ENCODE measurements at regions not wholly inside any gene's neighbourhood (a gene's known extent, or its start where the extent isn't known, plus 50 kb on each side); places are given as distances from the start of the nearest gene placed in this dataset.

GRCh38 chr22:49600891-49601431 is 226.7 kb downstream of the BRD1 start:
- DNase-seq = no peak

GRCh38 chr22:49600468-49600867 is 227.2 kb downstream of the BRD1 start:
- no peak for DNase-seq

- DNase-seq = no peak
Observed at GRCh38 chr22:49599691-49600455, 227.8 kb downstream of the BRD1 start.

GRCh38 chr22:49599039-49599438 is 228.6 kb downstream of the BRD1 start:
- DNase-seq = no peak

- DNase-seq = no peak
Observed at GRCh38 chr22:49598338-49598737, 229.3 kb downstream of the BRD1 start.

GRCh38 chr22:49597428-49598039 is 230.1 kb downstream of the BRD1 start:
- no peak for DNase-seq

DNA sequence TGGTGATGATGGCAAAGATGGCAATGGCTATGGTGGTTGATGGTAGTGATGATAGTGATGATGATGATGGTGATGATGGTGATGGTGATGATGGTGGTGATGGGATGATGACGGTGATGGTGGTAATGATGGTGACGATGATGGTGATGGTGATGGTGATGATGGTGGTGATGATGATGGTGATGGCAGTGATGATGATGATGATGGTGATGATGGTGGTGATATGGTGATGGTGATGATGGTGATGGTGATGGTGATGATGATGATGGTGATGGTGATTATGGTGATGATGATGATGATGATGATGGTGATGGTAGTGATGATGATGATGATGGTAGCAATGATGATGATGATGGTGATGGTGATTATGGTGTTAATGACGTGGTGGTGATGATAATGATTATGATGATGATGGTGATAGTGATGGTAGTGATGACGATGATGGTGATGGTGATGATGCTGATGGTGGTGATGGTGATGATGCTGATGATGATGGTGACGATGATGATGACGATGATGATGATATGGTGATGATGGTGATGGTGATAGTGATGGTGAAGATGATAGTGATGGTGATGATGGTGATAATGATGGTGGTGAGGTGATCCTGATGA is 232.1 kb downstream of the BRD1 start:
- DNase-seq = no peak

GRCh38 chr22:49594078-49594477 is 233.6 kb downstream of the BRD1 start:
- no peak for DNase-seq

DNA sequence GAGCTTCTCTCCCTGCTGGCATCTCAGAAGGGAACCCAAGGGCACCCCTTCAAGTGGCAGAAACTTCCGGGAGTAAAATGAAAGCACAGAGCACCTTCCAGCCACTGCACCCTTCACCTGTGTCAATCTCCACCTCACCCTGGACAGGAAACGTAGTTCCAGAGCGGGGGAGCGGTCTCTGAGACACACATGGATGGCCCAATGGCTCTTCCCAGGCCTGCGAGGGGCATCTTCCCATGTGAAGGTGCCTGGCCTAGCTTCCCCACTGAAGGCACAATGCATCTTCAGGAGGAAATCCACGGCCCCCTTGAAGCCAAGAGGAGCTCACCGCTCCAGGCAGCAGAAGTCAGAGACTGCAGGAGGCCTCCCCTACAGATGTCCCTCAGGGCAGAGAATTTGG is 234.2 kb downstream of the BRD1 start:
- no peak for DNase-seq

DNA sequence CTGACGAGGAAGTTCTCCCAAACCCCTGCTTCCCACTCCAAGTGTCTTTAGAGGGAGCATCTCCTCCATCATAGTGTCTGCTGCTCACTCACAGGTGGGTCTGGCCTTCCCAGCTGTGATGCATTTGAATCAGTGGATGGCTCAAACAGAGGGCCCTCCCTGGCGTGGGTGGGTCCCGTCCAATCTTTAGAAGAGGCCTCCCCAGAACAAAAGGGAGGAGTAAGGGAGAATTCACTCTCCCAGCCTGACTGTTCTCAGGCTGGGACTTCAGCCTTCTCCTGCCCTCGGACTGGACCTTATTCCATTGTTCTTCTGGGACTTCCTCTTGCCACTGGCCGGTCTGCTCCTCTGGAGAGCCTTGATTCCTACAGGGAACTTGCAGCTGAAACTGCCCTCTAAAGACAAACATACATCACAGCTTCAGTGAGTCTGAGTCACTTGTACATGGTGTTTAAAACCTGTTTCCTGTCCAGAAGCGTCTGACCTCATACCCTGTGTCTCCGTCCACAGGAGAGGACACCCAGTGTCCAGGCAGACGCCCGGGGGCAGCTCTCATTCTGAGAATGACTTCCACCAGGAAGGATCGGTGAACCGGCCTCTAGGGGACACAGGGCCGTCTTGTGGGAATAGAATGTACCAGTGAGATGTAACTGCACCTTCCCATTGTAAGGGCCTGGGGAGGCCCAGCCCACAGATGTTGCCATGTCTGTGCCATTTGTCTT is 234.7 kb downstream of the BRD1 start:
- DNase-seq = no peak

DNA sequence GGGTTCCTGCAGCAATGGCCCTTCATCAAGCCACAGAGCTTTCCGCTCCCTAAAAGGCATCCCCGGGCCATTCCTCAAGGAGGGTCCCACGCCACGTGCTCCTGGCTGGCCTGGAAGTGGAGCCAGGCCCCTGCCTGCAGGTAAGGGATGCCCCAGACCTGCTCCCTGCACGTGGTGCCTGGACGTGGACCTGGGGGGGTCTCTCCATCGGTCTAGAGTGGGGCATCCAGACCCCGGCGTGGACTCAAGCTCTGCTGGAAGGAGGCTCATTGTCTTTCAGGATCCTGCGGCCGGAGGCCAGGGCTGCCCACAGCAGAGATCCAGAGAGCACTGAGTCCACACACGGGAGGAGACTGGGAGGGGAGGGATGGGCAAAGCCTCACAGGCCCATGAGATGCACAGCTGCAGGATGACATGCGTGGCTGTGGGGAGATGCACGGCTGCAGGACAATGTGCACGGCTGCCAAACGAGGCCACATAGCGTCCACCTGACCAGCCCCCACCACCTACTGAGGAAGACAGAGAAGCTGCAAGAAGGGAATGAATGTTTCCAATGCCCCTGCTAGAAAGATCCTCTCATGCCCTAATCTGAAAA is 236.7 kb downstream of the BRD1 start:
- no peak for DNase-seq

DNA sequence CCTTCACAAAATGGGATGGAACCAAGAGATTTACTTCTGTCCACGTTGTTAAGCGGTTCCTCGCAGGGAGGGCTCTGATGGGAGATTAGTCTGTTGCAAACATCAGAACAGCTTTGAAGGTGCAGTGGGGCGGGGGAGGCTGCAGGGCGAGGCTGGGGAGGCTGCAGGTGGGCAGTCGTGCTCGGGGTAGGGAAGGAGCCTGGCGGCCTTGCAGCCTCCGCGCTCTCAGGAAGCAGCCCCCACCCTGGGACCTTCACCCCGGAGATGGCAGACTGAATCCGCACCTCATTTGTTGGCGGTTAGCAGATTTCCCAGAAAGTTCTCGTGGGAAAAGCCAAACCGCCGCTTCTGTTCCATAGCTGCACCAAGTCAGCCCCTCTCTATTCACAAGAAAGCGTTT is 237.3 kb downstream of the BRD1 start:
- DNase-seq = no peak

GRCh38 chr22:49589811-49590210 is 237.9 kb downstream of the BRD1 start:
- no peak for DNase-seq

GRCh38 chr22:49589301-49589700 is 238.4 kb downstream of the BRD1 start:
- DNase-seq = no peak

DNA sequence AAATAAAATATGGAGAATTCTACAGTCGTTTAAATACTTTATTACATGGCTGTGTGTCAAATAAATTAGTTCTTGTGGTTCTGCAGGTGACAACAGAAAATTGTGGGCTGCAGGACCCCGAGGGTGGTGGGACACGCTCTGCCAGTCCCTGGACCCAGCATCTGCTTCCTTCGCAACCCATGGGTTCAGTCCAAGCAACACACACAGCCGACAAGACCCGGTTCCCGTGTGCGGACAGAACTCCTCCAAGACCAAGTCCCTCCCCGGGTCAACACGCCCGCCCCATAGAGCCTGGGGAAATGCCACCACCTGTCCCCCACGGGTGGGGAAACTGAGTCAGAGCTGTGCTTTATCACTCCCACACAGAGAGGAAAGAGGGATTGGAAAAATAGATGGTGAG is 238.9 kb downstream of the BRD1 start:
- no peak for DNase-seq

DNA sequence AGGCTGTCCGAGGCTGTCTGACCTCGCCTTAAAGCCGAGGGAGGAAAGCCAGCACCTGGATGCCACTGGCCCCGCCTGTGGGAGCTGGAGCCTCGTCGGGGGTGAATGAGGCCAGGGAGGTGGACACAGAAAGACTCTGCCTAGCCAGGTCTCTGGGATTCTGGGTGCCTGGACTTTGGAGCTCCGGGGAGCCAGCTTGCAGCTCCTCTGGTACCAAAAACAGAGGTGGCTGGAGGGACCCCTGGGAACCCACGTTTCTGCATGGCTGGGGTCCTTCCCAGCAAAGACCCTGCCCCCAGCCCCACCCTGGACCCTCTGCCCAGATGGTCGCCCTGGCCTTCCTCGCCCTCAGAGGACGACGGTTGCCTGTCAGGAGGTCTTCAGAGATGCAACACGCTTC is 239.7 kb downstream of the BRD1 start:
- no peak for DNase-seq

- DNase-seq = no peak
Observed at GRCh38 chr22:49587421-49587820, 240.3 kb downstream of the BRD1 start.

- DNase-seq = no peak
Observed at GRCh38 chr22:49586873-49587272, 240.8 kb downstream of the BRD1 start.

GRCh38 chr22:49586244-49586748 is 241.4 kb downstream of the BRD1 start:
- DNase-seq = no peak

GRCh38 chr22:49585461-49586243 is 242.0 kb downstream of the BRD1 start:
- no peak for DNase-seq

GRCh38 chr22:49583886-49584505 is 243.7 kb downstream of the BRD1 start:
- DNase-seq = no peak
